Tongue (tissue), 1 donor: ENCODE measurements at regions not wholly inside any gene's neighbourhood (a gene's known extent, or its start where the extent isn't known, plus 50 kb on each side); places are given as distances from the start of the nearest gene placed in this dataset.

Experiments
- DNase-seq: peaks from one replicate; pipeline ENCODE4 v3.0.0-alpha.2; 2015

DNA sequence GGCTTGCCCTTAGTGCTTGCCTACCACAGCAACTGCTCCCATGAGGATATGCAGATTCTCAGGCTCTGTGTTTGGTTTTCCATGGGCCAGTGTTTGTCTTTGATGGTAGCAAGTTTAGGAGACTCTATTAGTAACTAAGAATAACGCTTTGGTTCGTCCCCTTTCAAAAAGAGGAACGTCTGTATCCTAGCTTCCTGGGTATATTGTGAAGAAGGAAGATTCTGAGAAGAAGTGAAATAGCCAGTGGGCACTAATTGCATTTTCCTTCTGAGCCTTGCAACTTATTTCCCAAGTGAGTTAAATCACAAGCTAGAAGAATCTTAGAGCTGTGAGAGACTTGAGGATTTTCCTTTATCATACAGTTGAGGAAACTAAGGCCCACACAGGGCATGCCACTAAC lies 376.8 kb downstream of the PIK3R1 start:
- DNase-seq = no peak

DNA sequence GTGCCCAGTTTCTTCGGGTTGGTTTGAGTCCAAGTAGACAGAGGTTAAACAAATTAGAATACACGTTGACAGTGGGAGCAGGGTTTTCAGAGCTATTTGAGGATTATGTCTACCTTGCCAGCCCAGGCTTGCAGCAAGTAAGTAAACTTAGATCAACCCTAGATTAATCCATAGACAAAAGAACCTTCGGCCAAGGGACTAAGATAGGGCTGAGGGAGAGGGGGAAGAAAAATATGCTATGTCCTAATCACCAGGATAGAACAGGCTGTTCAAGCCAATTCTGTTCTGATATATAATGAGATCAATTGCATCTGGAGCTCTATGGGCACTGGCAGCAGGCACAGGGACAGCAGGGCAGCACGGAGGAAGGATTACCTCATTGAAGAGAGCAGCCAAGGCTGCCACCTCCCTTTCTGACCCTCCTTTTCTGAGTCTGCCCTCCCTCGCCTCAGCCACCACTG lies 377.7 kb downstream of the PIK3R1 start:
- DNase-seq = peak; percentile 17

DNA sequence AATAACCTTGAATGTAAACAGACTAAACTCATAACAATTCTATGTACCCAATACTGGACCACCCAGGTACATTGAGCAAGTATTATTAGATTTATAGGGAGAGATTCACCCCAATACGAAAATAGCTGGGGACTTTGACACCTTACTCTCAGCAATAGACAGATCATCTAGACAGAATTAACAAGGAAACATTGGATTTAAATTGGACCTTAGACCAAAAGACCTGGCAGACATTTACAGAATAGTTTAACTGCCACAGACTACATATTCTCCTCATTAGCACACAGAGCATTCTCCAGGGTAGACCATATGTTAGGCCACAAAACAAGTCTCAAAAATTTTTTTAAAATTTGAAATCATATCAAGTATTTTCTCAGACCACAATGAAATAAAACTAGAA lies 397.4 kb downstream of the PIK3R1 start:
- DNase-seq = no peak

DNA sequence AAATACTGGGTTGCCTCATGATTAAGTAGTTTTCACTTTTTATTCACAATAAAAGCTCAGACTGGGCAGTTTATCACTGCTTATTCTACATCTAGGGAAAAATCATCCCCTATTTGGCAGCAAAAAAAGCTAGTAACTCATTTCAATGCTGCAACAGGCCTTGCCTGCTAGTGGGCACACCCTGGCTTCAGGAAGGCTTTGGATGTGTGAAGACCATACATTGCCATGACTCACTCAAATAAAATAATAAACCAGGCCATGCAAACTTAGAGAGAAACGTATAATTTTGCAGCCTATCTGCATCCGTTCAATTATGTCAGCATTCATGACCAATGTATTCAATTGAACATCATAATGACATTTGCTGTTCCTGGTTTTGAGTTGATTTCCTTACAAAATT lies 402.9 kb downstream of the PIK3R1 start:
- no peak for DNase-seq

DNA sequence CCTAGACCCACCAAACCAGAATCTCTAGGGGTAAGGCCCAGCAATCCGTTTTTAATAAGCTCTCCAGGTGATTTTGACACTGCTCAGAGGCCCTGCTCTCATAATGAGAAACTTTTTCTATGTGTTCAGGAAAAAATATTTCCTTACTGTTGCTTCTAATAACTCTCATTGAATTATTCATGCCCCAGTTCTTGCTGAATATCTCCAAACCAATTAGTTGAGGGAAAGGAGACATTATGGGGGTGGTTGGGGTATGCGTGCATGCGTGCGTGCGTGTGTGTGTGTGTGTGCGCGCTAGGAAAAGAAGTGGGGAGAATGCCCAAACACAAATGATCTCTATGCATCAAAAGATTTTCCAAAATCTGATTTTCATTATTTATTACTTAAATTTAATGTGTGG lies 411.4 kb downstream of the PIK3R1 start:
- no peak for DNase-seq

DNA sequence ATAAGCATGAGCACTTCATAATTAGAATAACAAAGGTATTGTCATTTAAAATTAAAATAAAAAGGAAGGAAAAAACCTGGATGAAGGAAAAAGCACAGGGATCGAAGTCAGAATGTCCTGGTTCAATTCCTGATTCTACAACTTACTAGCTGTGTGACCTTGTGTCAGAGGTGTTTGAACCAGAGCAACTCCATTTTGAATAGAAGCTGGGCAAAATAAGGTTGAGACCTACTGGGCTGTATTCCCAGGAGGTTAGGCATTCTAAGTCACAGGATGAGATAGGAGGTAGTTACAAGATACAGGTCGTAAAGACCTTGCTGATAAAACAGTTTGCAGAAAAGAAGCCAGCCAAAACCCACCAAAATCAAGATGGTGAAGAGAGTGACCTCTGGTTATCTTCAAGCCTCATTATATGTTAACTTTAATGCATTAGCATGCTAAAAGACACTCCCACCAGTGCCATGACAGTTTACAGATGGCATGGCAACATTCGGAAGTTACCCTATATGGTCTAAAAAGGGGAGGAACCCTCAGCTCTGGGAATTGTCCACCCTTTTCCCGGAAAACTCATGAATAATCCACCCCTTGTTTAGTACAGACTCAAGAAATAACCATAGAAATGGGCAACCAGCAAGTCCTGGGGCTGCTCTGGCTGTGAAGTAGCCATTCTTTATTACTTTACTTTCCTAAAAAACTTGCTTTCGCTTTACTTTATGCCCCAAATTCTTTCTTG lies 412.7 kb downstream of the PIK3R1 start:
- DNase-seq = no peak

DNA sequence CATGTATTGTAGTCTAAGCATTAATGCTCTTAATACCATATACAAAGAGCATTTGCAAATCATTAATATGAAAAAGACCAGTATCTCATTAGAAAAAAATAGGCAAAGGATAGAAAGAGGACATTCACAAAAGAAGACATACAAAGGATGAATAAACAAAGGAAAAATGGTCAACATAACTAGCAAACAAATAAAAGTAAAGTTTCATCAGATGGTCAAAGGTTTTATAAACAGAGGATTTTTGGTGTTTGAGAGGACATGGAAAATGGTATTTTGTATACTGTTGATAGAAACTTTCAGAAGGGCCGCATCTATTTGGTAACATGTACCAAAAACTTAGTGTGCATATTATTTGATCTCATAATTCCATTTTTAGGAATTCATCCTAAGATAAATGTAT lies 414.8 kb downstream of the PIK3R1 start:
- no peak for DNase-seq

DNA sequence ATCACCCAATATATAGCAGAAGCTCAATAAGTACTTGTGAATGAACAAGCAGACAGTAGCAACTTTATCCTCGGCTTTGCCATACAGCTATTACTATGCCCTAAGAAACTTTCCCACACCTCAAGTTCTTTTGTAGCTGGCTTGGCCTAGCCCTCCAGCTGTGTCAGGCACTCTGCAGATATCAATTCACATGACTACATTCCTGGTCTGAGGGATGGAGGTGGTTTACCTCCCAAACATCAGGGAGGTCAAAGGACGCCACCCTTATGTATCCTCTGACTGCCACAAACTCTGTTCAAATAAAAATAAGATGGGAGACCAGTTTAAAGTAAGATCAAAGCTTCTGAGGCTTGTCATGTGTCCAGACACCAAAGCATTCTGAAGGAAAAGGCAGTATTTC lies 416.3 kb downstream of the PIK3R1 start:
- no peak for DNase-seq

DNA sequence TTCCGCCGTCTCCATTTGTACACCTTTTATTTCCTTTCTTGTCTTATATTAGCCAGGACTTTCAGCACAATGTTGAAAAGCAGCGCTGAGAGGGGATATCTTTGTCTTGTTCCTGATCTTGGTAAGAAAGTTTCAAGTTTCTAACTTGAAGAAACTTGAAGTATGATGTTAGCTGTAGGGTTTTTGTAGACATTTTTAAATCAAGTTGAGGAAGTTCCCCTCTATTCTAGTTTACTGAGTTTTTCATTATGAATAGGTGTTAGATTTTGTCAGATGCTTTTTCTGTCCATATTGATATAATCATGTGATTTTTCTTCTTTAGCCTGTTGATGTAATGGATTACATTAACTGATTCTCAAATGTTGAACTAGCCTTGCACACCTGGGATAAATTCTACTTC lies 425.7 kb downstream of the PIK3R1 start:
- no peak for DNase-seq

DNA sequence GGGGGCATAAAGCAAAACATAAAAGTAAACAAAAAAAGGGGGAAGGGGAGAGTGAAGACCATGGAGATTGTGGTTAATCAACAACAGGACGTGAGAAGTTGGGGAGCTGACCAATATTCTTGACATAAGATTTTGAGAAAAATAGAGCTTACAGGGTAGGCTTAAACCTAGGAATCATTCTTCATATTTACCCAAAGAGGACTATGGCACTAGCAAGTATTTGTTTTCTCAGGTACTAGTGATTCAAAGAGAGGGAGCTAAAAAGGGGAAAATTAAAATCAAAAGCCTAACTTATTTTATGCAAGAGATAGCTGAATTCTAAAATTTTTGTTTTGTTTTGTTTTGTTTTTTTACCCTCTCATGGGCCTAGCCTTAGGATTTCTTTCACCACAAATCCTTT lies 427.5 kb downstream of the PIK3R1 start:
- no peak for DNase-seq

DNA sequence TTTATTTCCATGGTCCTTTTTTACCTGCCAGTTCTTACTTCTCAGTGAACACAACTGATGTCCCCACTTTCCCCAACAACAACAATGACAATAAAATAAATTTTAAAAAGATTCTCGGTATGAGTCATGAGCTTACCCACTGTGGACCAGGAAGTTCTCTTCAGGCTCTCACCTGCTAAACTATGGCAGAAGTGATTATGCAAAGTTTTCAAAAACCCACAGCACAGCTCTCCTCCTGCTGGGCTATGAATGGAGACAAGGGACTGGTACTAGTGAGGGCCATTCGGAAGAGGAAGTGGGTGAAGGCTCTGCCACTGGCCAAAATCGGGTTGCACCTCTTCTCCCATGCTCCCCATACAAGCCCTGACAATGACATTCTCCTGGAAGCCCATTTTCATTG lies 429.4 kb downstream of the PIK3R1 start:
- DNase-seq = no peak

DNA sequence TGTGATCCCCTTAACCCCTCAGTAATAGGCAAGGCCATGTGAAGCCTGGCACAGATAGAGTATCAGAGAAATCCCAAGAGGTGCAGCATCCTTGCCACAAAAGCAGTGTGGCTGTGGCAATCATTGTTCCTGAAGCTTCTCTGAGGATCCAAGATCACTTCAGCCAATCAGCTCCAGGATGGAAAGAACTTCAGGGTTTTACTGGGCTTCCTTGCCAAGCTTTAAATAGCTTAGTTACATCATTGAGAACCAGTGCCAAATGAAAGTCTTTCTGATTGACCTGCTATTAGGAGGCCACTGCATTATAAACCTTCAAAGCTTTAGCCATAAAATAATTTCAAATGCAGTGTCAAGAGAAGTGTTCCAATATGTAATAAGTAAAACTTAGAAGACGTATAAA lies 430.6 kb downstream of the PIK3R1 start:
- peak; percentile 32 for DNase-seq

DNA sequence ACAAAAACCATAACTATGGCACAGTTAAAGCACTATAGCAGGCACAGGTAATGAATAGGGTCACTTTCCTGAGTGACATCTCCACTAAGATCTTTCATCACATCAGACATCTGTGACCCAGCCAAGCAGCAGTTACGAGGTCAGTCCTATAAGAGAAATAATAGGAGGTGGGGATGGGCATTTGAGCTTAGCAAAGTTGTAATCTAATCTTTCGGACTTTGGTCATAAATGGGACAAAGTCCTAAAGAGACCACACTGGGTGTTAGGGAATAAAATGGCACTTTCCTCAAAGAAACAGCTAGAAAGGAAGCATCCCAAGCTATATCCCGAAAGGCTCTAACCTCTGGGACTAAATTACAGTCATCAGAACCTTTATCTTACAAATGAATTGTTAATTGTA lies 432.2 kb downstream of the PIK3R1 start:
- no peak for DNase-seq

DNA sequence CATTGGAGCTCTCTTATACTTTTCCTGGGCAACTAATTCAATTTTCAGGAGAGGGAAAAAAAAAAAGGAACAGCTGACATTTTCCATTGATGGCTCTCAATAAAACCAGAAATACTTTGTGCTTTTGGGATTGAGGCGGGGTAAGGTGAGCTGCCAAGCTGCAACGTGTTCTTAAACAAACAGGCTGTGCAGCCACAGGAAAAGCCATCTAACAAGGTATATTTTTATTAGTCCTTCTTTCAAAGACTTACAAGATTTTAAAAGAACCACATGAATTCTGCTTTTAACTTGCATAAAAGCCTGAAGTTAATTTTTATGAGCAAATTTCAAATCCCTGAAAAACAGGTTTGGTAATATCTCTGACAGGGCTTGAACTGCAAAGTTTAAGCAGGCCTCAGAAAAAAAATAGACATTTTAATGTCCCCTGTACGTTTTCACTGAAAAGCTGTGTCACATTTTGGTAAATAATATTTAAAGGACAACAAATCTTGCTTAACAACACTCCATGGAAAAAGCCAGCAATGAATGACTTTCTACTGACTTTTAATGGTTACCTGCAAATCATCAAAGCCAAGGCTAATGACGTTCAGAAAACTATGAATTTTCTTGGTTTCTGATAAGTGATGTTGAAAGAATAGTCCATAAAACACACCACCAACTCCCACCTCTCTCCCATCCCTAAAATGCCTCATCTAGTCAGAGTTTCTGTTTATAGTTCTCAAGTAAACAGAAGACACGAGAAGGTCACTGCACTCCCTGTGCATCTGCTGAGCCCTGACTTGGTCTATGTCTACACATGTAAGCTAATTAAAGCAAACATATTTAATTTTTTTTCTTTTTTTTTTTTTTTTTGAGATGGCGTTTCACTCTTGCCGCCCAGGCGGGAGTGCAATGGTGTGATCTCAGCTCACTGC lies 433.6 kb downstream of the PIK3R1 start:
- peak; percentile 40 for DNase-seq

DNA sequence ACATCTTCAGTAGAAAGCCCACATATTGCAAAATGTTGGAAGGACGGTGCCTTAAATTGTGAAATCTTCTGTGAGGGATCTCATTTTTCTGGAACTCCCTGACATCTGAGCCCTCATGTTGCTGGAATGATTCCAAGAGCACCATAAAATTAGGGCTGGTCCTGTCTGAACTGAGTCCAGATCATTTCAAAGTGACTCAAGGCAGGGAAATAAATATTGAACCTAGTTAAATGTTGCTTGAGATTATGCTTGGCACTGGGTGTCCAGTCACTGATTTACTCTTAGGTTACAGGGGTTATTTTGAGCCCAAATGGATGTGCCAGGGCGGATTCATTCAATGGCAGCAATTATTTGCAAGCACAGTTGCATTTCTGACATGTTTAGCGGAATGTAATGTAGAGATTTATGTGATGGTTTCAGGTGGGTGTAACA lies 437.0 kb downstream of the PIK3R1 start:
- DNase-seq = peak; percentile 41

DNA sequence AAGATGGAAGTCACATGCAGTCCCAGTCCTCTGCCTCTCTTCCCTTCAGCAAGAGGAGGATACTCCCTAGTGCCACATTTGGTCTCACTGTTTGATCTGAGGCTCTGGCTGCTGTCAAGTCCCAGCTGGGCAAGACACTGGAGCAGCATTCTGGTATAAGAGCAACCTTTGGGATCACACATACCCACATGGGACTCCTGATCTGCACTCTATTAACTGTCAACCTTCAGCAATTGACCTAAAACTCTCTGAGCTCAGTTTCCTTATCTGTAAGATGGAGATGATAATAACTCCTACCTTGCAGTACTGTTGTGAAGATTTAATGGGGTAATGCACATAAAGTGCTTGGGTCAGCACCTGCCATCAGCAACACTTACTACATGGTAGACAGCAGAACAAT lies 437.9 kb downstream of the PIK3R1 start:
- DNase-seq = no peak

DNA sequence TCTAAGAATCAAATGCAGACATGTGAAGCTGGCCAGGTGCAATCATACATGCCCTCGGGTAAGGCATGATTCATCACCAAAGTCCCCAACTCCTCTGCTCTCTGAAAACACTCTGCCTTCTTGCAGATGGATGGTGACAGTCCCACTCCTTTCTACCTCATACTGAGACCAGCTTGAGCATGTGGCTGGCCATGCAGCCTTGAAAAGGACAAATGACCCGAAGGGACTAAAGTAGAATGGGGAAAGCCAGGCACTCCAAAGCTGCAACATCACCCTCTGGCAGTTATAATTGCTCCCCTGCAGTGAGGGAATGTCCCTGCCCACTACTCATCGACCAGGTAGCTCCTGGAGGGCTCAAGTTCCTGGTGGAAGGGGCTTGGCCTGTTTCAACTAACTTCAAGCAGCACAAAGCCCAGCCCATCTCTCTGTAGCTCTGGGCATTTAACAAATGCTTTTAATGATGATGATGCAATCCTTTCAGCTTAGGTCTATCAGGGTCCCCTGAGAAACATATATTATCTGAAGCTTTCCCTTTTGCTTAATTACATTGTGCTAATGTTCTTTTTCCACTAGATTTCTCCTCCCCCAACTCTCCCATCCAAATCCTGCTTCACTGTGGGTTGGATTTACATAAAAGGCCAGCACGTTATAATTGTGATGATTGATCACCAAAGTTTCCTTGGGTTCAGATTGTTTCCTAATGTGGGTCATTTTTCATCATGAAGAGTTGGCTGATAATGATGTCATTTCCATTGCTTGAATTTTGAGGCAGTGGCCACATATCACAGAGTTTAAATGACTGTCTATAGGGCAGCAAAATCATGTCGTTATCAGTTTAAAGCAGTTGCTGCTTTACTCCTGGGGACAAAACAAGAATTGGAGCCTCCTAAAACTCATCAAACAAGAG lies 436.5 kb upstream of the SLC30A5 start:
- DNase-seq = no peak

DNA sequence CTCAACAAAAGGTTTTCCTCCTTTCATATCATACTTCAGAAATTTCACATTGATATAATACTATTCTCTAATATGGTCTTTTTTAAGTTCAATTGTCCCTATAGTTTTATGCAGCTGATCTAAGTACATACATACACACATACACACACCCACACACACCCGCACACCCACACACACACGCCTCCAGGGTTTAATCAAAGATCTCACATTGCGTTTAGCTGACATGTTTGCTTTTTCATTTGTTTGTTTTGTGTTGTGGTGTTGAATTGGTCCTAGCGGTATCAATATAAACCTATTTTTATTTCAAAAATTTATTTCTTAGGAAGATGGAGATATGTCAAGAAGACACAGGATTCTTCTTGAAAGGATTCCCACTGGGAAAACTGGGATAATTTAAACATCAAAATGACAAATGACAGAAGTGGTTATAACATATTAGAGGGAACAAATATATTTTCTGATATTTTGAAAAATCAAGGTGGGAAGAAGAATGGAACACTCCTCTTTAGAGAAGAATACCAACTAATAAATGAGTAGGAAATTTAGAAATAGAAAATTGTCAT lies 434.9 kb upstream of the SLC30A5 start:
- DNase-seq = no peak

DNA sequence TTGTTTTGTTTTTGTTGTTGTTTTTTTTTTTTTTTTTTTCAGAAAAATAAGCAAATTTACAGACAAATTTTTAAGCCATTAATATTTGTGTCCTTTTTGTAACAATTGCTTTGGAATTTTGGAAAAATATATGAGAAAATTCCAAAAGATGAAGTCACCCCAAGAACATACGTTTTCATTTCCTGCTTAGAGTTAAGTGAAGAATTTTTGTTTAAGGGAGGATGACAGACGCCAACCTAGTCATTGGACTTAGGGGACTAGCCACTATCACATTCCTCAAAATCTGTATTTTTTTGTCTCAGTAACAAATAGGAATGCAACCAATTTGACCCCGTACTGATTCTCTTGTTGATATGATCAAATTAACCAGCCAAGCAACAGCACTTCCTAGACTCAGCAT lies 433.9 kb upstream of the SLC30A5 start:
- no peak for DNase-seq

DNA sequence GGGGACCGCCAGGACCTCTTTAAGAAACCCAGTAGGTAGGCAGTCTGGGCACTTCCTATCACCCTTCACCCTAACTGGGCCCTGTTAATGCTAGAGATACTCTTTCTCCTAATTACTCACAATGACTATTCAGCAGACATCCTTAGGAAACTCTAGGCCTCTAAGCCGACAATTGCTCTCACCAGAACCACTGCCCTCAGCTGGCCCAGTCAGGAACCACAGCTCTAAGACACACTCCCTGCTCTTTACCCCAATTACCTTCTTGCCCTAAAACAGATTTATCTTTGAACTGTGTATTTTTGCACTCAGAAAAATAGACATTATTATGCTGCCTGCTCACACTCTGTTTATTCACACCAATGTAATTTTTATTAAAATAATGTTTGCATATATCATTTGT lies 432.6 kb upstream of the SLC30A5 start:
- DNase-seq = no peak

DNA sequence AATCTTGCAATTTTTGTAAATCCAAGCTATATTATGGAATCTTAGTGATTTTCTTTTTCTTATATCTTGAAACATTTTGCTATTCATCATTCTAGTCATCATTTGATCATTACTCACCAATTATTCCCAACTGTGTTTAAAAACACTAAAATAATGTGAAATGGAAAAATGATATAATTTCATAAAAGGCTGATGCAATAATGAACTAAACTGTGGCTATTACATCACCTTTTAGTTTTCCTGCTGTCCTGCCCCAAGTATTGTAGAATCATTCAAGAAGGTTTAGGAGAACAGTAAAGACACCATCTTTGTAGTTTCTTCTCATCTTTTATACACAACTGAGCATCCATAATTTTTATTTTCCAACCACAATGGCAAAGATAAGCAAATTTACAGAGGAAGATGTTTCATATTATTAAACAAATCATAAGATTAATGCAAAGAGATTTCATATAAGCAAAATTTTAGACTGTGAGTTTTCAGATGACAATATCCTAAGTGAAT lies 431.0 kb upstream of the SLC30A5 start:
- DNase-seq = no peak
